ENCODE measurements at regions not wholly inside any gene's neighbourhood (a gene's known extent, or its start where the extent isn't known, plus 50 kb on each side); places are given as distances from the start of the nearest gene placed in this dataset.
A peak's percentile ranks its signal among the peaks of the same experiment; 100 is the strongest.

DNA sequence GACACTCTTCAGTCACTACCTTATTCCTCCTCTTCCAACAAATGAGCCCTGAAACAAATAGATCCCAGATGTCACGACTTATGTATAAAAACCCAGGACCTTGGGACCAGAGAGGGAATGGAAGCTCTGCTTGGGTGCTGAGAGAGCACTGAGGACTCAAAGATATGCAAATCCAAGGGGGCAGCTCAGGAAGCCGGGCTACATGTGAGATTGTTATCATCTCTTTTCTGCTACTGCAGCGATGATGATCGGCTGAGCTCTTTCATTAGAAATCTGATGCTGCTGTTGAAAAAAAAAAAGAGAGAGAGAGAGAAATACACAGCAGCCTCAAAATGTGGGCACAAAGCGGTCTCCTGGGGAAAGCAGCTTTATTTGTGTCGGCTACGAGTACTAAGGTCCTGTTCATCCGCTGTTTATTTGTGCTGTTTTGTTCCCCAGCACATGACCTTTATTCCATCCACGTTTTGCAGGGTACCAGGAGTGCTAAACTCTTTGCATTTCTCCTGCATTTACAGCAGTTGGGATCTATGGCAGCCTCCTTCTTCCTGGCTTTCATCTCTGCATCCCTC, 120.2 kb downstream of the TRIM29 start:
- DNase-seq (ENCODE audit: low read depth), result no peak

DNA sequence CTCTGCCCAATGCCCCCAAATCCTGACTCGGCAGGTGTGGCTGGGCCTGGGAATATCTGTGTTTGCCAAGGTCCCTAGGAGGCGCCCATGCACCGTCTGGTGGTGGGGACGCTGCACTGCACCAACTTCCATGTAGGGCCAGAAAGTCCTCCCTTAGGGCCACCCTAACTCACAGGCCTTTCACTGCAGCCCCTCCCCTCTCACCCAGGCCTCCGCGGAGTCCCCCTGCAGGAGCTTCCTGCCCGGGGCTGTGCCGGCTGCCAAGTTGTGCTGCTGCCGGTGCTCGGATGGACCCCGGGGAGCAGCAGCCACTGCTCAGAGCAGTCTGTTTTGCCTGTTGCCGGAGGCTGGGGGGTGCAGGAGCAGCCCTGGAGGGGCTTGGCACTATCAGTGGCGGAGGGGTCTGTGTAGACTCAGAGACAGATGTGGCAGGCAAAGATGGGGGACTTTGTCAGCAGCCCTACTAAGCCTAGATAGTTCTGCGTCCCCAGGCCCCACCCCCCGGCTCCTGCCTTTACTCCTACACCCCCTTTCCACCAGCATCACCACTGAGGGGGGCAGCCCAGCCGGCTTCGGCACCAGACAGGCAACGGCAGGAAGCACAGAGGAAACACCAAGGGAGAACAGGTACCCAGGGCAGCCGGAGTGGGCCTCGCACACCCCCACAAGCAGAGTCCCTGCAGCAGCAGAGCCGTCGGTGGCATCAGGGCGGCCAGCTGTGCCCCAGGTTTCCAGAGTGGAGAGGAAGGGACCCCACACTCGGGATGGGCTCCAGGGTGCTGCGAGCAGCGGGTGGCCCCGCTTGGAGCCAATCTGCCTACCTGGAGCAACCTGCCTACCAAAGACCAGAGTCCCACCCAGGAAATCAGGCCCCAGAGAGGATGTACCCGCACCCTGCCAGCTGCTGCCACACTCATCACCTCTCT, 124.3 kb downstream of the TRIM29 start:
- peak; percentile 41 for DNase-seq (ENCODE audit: low read depth)

DNA sequence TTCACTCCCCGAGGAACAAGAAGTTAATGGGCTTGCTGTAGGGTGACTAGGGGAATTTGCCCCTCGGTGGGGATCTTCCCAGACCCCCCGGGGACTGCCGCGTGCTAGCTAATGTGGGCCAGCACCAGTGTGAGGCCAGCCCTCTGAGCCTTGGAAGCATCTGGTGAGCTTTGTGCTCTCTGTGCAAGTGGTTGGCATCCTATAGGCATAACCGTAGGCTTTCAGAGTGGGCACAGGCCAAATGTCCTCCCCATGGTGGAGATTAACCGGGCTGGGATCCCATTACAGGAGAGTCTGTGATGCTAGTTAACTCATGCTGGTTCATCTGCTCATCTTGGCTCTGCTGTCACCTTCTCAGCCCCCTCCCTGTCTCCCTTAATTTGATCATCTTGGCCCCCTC, 125.7 kb downstream of the TRIM29 start:
- no peak for DNase-seq (ENCODE audit: low read depth)

DNA sequence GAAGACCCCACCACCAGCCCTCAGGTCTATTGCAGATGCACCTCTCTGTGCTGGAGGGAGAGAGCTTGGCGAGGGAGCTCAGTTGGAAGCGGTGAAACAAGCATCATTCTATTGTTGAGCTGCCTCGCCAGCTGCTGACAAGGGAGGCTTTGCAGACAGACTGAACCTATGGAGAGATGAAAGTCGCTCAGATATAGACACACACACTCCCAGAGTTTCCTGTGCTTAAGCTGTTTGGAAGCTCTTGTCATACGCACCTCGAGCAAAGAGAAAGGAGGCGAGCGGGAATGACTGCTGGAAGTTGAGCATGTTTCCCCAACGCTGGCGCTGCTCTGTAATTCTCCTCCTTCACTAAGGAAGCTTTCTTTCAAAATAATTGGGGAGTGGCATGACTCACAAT, 126.1 kb downstream of the TRIM29 start:
- no peak for DNase-seq (ENCODE audit: low read depth)

DNA sequence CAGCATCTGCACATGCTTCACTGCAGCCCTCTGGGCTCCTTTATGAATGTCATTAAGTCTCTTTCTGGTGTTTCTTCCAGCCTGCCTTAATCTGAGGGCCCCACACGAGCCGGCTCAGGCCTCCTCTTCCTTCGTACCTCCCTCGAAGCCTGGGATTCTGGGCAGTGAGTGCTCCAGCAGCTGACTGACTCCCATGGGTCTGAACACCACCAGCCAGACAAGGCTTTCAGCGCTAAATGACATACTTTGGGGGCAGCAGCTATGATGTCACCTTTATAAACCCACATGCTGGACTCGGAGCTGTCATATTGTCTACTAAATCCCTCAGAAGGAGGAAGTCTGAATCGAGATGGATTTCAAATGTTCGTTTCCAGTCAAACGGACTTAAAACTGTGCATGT, 127.1 kb downstream of the TRIM29 start:
- no peak for DNase-seq (ENCODE audit: low read depth)

DNA sequence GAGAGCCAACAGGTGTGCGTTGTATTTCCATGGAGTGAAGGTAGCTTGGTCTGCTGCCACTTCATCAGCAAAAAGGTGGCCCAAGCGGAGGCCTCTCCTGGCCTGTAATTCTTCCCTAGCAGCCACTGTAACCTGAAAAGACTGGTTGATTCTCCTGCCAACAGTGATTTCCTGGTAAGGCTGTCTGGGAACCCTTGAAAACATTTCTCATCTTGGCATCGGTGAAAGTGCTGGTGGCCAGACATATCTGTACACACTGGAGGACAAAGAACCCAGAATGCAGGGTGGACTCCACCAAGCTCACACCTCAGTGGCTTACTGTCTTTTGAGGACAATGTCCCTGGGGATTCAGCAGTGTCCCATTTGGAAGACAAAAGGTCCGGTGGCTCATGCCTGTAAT, 128.0 kb downstream of the TRIM29 start:
- DNase-seq (ENCODE audit: low read depth), result no peak

DNA sequence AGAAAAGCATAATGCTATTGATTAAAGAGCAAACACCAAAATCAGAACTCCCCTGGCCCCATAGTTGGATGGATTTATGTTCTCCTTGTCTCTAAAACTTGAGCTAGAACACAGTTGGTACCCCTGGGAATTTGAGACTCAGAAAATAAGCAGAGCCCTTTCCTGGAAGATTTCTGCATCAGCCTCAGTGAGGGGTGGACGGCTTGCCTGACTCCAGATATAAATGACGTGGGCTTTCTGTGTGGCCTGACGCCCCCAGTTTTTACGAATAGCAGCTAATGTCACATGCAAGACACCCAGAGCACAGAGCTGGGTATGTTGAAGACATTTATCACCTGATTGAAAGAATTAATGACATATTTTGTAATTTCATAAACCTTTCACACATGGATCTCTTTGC, 130.8 kb downstream of the TRIM29 start:
- DNase-seq (ENCODE audit: low read depth), result no peak

DNA sequence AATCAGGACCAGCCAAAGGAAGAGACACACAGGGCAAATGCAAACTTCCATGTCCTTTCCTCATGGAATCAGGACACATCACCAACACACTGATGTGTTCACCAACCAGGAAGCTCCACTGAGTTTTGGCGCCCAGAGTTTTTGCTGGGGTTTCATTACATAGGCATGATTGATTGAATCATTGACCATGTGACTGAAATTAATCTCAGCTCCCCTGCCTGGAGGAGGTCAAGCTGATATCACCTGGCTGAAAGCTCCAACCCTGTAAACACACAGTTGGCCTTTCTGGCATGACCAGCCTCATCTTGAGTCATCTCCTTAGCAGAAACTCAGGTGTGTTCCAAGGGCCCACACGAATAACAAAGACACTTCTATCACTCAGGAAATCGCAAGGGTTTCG, 133.2 kb downstream of the TRIM29 start:
- DNase-seq (ENCODE audit: low read depth), result no peak

DNA sequence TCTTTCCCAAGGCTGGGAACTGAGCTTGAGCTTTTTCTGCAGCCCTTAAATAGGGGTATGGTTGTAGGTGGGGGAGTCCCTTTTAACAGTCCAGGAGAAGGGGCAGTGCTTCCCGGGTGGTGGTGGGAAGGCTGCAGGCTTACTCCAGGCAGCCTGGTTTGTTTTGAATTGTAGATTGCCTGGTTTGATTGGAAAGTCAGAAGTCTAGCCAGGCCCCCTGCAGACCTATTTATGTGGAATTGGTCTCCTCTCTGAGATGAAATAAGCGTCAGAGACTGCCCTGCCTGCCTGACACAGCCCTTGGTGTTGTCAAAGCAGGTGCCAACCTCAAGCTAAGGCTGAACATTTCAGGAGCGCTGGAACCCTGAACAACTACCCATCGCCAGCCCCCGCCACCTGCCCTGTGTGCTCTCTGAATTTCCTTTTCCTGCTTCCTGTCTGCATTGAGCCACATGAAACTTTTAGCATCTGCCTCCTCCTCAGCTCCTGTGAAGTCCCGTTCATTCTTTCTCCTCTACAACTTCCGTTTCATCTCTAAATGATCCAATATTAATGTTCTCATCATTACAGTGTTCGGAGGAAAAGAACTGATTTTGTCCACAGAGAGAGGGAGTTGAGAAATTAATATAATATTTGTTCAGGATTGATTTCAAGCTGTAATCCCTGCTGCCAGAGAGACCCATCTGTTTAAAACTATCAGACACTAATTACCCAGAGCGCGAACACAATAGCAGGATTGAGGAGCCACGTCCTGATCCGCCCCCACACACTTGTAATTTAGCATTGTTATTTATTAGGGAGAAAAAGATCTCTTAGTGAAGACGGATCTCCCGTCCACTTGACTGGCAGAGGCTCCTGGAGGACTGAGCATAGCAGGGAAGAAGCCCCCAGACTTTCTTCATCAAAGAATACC, 136.5 kb downstream of the TRIM29 start:
- no peak for DNase-seq (ENCODE audit: low read depth)

DNA sequence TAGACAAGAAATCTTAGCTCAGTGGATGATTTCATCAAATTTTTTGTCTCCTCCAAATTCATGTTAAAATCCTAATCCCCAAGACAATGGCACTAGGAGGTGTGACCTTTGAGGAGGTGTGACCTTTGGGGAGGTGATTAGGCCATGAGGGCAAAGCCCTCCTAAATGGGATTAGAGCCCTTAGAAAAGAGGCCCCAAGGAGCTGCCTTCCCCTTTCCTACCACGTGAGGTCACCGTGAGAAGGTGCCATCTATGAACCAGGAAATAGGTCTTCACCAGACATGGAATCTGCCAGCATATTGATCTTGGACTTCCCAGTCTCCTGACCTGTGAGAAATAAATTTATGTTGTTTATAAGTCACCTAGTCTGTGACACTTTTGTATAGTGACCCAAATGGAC, 138.7 kb downstream of the TRIM29 start:
- DNase-seq (ENCODE audit: low read depth), result no peak

DNA sequence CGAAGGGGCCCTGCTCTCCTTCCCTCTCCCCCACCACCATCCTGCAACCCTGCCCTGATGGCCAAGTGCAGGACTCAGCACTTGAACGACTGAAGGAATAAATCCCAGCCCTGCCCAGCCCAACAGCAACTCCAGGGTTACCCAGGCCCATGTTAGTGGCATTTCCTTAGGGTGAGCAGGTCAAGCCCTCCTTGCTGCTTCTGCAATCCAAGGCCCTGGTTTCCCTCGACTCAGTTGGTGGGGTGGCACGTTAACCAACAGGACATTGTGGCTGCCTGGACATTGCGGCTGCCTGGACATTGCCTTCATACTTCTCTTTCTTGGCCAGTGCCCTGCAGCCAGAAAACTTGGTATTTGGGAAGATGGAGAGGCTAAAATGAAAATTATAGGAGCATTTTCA, 141.4 kb downstream of the TRIM29 start:
- no peak for DNase-seq (ENCODE audit: low read depth)

DNA sequence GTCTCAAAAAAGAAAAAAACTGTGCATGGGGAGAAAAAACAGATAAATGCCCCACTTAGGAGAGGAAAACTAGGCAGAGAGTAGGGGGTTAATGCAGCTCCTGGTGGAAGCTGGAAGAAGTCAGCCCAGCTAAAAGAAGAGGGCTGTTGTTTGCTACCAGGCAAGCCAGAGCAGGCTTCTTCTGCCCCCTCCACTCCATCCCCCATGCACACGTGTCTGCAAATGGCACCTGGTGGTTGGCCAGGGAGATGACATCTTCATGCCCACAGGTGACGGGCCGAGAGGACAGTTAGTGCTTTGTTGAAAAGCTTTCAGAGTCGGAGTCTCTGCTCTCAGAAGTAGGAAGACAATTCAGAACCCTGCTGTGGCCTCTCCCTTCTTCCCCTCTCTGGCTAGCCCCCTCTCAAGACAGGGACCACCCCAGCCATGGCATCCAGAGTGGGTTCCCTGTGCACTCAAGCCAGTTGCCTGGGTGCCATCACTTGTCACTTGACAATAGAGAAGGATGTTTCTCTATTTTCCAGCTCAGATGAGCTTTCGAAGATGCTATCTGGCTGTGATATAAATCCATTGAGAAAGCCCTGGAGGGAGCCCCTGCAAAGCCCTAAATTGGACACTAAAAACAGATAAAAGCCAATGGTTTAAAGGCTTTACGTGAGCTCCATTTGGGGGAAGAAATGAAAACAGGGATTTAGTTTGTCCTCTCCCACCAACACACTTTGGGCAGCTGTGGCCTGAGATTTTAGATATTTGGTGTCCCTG, 142.0 kb downstream of the TRIM29 start:
- no peak for DNase-seq (ENCODE audit: low read depth)

DNA sequence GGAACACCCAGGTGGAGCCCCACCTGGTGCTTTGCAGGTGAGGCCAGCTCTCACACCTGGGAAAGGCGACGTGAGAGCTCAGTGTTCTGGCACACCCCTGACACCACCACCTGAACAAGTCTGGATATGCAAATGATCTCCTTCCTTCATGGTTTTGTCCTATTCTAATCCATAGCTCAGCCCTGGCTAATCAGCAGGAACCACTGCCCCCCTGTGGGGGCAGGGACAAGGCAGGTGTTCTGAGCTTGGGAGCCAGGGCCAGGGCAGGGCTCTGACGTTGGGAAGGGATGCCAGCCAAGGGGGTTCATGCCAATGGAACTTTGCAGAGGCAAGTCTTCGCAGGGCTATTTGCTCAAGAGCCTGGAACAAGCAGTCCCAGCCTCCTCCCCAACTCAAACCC, 144.2 kb downstream of the TRIM29 start:
- no peak for DNase-seq (ENCODE audit: low read depth)

DNA sequence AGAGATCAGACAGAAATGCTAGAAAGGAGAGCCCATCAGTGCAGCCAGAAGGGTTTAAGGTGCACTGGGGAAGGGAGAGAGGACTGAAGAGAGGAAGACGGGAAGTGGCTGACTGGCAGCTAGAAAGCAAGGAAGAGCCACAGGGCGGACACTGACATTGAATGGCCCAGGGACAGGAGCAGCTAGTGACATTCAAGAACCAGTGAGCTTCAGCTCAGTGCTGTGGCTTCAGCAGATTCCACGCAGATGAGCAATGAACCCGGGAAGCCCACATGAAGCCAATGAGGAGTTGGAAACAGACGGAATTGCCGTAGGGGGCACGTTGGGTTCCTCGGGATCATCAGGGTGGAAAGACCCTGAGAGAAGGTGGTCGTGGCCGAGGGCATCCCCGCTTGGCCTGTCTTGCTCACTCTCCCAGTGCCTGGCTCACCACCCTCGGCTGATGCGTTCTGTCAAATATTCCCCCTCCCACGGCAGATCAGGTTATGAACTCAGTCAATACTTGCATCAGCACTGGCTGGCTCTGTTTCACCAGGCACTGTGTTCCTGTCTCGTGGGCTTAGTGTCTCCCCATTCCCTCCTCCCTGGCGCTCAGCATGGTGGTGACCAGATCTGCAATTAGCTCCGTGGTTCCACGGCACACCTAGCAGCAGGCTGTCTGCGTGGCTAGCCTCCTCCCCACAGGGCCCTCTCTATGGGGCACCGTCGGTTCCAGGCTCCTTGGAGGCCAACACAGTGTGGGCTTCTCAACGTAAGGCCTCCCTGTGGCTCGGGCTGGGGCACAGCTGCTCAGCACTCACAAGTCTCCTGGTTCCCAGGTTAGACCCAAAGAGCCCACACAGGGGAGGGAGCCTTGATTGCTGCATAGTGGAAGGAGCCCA, 145.5 kb downstream of the TRIM29 start:
- no peak for DNase-seq (ENCODE audit: low read depth)

DNA sequence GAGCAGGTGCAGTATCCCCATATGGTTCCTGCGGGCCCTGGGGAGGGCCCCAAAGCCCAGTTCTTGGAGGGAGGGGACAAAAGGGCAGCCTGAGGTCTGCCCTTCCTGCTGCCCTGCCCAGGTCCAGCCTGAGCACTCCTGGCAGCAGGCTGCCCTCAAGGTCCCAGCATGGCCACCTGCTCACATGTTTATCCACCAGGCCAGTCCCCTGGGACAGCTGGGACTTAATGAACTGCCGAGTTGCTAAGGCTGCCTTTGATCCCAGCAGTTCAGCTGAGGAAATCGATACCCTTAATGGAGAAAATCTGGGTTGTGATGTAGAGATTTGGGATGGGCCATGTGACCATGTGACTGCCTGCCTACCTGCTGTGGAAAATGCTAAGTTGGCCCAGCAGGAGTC, 146.2 kb downstream of the TRIM29 start:
- DNase-seq (ENCODE audit: low read depth), result no peak

DNA sequence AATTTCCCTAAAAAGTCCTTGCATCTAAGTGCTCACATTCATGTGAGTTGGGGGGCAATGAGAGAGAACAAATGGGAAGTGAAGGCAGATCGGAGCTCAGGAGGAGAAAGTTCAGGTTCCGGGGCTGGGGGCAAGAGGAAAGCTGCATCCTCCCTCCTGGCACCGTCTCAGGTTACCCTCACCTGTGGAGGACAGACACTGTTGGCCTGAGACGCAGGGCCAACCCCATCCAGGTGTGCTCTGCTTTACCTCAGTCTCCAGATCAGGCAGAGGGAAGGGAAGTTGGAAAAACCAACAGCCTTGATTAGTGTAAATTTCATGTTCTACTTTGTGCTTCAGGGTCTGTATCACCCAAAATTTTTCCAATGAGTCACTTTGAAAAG, 146.9 kb downstream of the TRIM29 start:
- DNase-seq (ENCODE audit: low read depth), result no peak

DNA sequence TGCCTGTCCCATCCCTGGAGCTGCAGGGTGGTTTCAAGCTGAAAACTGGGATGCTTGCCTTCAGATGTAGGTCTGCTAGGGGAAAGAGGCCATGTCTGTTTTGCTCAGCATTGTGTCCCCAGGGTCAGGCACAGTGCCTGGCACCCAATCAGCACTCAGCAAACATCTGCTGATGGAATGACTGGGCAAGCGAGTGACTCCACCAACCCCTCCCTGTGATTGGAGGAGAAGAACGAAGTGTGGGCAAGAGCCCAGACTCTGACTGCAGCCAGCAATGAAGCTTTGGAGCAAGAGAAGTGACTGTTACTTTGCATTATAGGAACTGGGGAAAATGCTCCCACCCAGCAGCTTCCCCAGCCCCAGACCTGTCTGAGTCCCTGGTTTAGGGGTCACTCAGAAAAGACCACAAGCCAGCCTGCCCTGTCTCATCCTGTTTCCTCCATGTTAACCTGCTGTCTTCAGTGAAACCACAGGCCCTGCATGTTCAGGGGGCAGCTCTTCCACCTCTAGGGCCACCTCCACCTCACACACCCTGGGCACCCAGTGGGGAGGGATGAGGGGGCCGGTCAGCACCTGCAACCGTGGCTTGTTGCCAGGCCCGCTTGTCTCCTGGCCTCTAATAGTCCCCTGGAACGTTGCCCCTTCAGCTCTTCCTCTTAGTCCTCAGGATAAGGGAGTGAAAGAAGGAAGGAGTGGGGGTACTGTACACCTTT, 147.4 kb downstream of the TRIM29 start:
- peak; percentile 7 for DNase-seq (ENCODE audit: low read depth)

DNA sequence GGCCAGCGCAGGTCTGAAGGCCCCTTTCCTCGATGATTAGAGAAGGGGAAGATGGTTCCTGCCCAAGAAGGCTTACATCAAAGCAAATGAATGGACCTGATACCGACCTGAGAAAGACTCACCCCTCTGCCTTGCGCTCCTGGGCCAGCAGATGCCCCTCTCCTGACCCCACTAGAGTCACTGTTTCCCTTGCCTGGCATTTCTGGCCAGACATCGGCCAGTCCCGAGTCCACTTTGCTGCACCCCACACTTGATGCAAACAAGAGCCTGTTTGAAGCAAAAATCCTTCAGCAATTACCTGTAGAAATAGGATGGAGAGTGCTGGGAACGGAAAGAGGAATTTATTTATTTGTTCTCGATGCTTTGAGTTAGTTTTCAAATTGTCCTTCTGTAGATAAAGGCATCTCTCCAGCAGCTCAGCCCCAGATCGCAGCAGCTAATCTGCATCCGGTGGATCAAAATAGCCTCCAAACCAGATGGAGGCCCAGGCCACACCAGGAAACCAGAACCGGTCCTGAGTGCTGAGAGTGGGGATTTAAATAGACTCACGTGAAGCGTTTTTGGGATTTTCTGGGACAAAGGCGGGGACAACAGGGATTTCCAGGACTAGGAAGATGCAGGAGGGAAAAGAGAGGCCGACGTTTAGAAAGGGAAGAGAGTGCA, 148.6 kb downstream of the TRIM29 start:
- DNase-seq (ENCODE audit: low read depth), result no peak

DNA sequence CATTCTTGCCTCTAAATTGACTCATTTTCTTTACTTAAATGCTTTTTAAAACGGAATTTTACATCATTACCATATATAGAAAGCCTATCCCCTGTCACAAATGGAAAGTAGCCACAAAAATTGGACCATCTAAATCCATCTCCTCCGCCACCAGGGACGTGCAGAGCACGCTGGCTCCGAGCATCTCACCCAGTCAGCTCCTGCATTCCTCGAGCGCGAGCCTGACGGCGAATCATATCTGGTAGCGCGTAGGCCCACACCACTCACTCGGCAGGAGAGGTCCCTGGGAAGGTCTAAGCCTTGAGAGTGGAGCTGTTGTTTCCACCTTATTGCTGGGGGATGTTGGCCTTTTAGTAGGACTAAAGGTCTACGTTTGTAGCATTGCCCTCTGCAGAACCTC, 152.4 kb downstream of the TRIM29 start:
- DNase-seq (ENCODE audit: low read depth), result no peak

Data from HT1080 (cell line).